Uterus (tissue), 2 donors: ENCODE measurements at regions not wholly inside any gene's neighbourhood (a gene's known extent, or its start where the extent isn't known, plus 50 kb on each side); places are given as distances from the start of the nearest gene placed in this dataset.

Experiments used
- CTCF ChIP-seq, 4 experiments: fragments of 200-600 bp in 2 of 4; fragments of 450-650 bp in 2 of 4; sonication (generic) in 2 of 4; IDR thresholded peaks; one replicate each; pipeline ENCODE4 v1.5.1; 2016 to 2019; ENCODE audit warnings: antibody characterized with exemption in 4 of 4, mild to moderate bottlenecking in 2 of 4, moderate library complexity in 1 of 4
- POLR2A ChIP-seq, 2 donors: fragments of 450-650 bp; IDR thresholded peaks; one replicate each; pipeline ENCODE4 v1.6.1; 2016; ENCODE audit warnings: antibody characterized with exemption in 2 of 2, mild to moderate bottlenecking in 1 of 2, moderate library complexity in 1 of 2

- TF ChIP-seq CTCF (IDR thresholded peaks at IDR 0.05) (no peak), POLR2A (IDR thresholded peaks at IDR 0.05) (no peak)
Observed at GRCh38 chr5:8258801-8259200, 389.9 kb downstream of the MTRR start.
